HFF-Myc (cell line): ENCODE measurements at regions not wholly inside any gene's neighbourhood (a gene's known extent, or its start where the extent isn't known, plus 50 kb on each side); places are given as distances from the start of the nearest gene placed in this dataset.

Source experiments
- DNase-seq: peaks from one replicate; pipeline ENCODE4 v3.0.0-alpha.2; 2011; ENCODE audit warnings: low read depth; ENCODE audit errors: extremely low read depth
- H3K4me3 ChIP-seq: replicated peaks from 2 replicates; pipeline ENCODE4 v1.5.1; 2011; ENCODE audit warnings: low read depth, mild to moderate bottlenecking, control low read depth, low read length
- TF ChIP-seq, protein P1 (sequence below): IDR thresholded peaks from 2 replicates; pipeline ENCODE4 v1.5.1; 2012; ENCODE audit warnings: mild to moderate bottlenecking, low read depth, low read length, control low read depth; ENCODE audit errors: missing control alignments

DNA sequence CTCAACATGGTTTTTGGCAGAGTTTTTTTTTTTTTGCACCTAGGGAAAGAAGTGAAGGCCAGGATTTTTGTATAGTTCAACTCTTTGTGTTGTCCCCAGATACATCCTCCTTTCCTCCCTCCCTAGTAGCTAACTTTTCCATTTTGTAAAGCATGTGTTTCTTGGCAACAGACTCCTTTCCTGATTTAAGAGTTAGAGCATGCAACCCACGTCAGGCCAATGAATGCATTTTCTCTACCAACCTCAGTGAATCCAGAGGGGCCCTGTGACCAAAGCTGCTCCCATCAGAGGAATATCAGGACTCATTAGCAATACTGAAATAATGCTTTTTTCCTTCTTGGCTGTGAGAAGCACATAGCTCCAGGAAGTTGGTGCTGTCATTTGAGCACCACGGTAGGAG lies 287.2 kb downstream of the LMO4 start:
- no peak overlapping the region for H3K4me3 ChIP-seq
- TF ChIP-seq, protein P1, sequence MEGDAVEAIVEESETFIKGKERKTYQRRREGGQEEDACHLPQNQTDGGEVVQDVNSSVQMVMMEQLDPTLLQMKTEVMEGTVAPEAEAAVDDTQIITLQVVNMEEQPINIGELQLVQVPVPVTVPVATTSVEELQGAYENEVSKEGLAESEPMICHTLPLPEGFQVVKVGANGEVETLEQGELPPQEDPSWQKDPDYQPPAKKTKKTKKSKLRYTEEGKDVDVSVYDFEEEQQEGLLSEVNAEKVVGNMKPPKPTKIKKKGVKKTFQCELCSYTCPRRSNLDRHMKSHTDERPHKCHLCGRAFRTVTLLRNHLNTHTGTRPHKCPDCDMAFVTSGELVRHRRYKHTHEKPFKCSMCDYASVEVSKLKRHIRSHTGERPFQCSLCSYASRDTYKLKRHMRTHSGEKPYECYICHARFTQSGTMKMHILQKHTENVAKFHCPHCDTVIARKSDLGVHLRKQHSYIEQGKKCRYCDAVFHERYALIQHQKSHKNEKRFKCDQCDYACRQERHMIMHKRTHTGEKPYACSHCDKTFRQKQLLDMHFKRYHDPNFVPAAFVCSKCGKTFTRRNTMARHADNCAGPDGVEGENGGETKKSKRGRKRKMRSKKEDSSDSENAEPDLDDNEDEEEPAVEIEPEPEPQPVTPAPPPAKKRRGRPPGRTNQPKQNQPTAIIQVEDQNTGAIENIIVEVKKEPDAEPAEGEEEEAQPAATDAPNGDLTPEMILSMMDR, result no peak
- DNase-seq, result no peak

DNA sequence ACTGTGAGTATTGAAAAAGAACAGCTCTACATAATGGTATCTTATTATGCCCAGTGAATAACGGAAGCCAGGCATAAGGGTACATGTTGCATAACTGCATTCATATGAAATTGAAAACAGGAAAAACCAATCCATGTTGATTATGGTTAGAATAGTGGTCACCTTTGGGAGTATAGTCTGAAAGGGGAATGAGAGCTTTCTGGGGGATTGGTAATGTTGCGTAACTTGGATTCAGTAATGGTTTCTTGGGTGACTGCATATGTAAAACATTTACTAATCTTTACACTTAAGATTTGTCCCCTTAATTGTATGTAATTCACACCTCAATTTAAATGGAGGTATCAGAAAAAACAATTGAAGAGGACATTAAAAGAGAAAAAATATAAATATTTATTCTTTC lies 292.1 kb downstream of the LMO4 start:
- no peak for DNase-seq
- H3K4me3 ChIP-seq, result no peak overlapping the region
- TF ChIP-seq, protein P1, result no peak

DNA sequence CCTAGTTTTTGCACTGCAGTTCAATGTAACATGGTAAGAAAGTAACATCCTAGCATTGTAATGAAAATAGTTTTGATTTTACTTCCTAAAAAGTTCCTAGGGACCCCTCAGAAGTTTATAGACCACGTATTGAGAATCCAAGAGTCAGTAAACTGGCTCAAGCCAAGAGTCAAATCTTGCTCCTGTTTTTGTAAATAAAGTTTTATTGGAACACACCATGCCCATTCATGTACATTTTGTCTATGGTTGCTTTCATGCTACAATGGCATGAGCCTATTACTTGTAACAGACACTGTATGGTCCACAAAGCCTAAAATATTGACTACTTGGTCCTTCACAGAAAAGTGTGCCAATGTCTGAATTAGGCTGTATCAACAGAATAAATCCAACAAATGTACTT lies 301.0 kb downstream of the LMO4 start:
- TF ChIP-seq, protein P1, result no peak
- DNase-seq, result no peak
- H3K4me3 ChIP-seq, result no peak overlapping the region

DNA sequence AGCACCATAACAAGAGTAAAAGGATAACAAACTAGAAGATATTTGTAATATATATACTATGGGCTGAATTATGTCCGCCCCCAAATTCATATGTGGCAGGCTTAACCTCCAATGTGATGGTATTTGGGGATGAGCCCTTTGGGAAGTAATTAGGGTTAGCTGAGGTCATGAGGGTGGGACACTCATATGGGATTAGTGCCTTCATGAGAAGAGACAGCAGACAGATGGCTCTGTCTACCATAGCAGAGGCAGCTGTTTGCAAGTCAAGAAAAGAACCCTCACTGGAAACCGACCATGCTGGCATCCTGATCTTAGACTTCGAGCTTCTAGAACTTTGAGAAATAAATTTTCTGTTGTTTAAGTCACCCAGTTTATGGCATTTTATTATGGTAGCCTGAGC lies 303.6 kb downstream of the LMO4 start:
- TF ChIP-seq, protein P1, result no peak
- no peak for DNase-seq
- H3K4me3 ChIP-seq, result no peak overlapping the region

DNA sequence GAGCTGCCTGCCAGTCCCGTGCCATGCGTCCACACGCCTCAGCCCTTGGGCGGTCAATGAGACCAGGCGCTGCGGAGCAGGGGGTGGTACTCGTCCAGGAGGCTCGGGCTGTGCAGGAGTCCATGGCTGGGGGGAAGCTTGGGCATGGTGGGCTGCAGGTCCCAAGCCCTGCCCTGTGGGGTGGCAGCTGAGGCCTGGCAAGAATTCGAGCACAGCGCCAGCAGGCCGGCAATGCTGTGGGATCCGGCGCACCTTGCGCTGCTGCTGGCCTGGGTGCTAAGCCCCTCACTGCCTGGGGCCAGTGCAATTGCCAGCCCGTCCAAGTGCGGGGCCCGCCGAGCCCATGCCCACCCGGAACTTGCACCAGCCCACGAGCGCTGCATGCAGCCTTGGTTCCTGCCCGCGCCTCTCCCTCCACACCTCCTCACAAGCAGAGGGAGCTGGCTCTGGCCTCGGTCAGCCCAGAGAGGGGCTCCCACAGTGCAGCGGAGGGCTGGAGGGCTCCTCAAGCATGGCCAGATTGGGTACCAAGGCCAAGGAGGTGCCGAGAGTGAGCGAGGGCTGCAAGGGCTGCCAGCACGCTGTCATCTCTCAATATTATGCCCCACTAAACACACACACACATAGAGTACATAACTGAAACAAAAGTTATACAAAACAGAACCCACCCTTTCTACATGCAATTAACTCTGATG lies 307.7 kb downstream of the LMO4 start:
- H3K4me3 ChIP-seq, result no peak overlapping the region
- DNase-seq, result no peak

DNA sequence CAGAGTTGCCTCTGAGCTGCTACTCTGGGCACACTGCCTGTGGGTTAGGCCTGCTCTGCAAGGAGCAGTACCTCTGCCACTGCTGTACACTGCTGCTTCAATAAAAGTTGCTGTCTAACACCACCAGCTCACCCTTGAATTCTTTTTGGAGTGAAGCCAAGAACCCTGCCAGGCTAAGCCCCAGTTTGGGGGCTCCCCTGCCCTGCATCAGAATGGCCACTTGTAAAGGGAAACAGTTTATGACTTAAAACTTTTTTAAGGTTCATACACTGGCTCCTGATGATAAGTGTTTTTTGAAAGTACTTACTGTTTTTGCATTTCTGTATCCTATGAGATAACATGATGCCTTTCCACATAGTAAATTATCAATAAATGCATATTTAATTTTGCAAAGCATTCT lies 310.0 kb downstream of the LMO4 start:
- DNase-seq, result no peak
- TF ChIP-seq, protein P1, result no peak
- H3K4me3 ChIP-seq, result no peak overlapping the region

More for the DNA sequence above, 307.7 kb downstream of the LMO4 start:
- TF ChIP-seq, protein P1, result no peak

DNA sequence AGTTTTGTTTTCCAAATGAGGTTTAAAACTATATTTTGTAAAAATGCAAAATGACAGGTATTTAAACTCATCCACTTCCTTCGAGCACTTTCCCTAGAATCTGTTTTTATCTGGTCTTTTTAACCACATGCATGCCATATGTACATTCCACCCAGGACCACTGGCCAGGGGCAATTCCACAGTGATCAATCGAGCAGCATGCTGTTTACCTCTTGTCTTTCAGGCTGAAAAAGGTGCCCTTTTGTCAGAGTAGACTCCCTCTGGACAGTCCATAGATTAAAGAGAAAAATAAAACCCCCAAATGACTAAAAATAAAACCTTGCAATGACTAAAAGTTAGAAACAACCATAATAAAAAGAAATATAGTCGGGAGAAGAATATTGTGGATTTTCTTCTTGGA lies 313.3 kb downstream of the LMO4 start:
- TF ChIP-seq, protein P1, result no peak
- DNase-seq, result no peak
- H3K4me3 ChIP-seq, result no peak overlapping the region
